Ramos (cell line): ENCODE measurements at regions not wholly inside any gene's neighbourhood (a gene's known extent, or its start where the extent isn't known, plus 50 kb on each side); places are given as distances from the start of the nearest gene placed in this dataset.

ENCODE experiments used
- in situ Hi-C: fragments of 300-500 bp; cut with MboI; formaldehyde crosslinking; loops from one replicate; pipeline ENCODE4 v1.14.3; 2022; ENCODE audit warnings: low sequenced_read_pairs; ENCODE audit not compliant: unreplicated experiment

- in situ Hi-C loops: loop anchor here (10.0 kb wide), 1 partner anchor 552 kb away; no protein-coding TSS in a partner anchor
Observed at GRCh38 chr2:234553223-234553622, 56.3 kb upstream of the ARL4C start.

DNA sequence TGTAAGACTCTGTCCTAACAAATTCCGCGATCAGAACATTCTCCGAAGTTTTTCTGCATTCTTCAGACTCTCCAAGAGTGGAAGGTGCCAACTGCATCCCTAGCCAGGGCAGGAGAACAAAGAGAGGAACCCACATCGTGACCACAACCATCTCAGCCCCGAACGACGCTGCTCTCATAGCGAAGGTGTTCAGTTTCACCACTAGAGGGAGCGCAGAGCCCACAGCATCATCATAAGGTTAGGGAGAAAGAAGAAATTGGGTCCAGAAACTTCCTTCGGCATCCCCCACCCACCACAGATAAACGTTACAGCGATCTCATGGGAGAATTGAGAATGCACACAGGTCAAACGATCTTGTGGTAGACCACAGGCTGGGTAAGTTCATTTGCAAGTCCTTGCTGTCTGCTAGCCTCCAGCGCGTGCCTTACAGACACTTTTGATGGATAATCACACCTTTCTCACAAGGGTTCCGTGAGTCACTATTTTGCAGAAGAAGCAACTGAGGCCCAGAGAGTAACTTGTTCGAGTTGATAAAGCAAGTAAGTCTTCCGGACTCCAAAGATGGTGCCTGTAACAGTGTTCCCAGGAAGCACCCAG lies 53.7 kb upstream of the ARL4C start:
- in situ Hi-C loops: loop anchor here (10.0 kb wide), 1 partner anchor 554 kb away; no protein-coding TSS in a partner anchor

GRCh38 chr2:234550056-234550455 lies 53.2 kb upstream of the ARL4C start:
- in situ Hi-C loops: loop anchor here (10.0 kb wide), 1 partner anchor 555 kb away; no protein-coding TSS in a partner anchor

DNA sequence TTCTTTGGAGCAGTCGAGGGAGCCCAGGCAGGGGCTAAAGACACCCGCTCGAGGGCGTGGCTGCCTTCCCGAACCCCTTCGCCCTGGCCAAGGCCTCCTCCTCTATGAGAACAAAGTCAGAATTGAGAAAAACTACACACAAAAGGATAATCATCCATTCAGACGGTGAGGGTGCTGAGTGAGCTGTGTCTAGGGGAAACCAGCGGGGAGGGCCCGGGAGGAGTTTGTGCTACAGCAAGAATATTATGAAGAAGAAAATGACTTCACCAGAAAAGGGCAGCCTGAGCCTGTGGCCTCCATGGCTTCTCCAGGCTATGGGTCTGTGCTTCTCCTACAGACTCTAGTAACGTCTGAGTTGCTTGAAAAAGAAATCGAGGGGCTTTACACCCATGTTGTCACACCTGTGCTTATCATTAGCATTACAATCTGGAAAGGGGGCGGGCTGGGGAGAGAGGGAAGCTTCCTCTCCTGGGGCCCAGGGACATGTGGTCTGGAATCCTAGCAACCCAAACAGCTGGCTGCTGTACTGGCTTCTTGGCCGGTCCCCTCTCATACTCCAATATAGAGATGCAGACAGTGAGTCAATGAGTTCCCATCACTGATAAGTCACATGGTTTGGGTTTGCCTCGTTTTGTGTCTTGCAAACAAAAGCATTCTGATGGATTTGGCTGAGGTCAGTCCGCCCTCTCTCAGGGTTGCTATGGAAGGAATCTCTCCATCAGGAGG lies 52.0 kb upstream of the ARL4C start:
- in situ Hi-C loops: no loop called here

DNA sequence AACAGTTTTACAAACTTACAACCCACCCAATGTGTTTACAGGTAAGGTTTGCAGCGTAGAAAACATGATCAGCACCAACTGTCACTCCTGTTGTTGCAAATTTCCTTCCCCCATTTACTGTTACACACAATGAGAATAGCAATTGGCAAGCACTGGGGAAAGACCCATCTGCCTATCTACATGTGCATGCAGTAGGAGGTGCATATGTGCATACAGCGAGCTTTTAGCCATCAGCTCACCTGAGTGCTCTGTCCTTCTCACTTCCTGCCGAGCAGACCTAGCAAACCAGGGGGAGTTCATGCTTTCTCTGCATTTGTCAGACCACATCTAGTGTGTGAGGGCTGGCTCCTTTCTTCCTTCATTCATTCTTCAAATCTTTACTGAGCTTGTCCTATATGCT lies 49.9 kb upstream of the ARL4C start:
- in situ Hi-C loops: no loop called here
